Islet precursor cell (in vitro differentiated cells): ENCODE measurements at regions not wholly inside any gene's neighbourhood (a gene's known extent, or its start where the extent isn't known, plus 50 kb on each side); places are given as distances from the start of the nearest gene placed in this dataset.
A peak's percentile ranks its signal among the peaks of the same experiment; 100 is the strongest.
"Not testable (repeated sequence)": the region's sequence is repeated elsewhere in the genome, so short reads cannot be mapped to it uniquely, and the experiment has no call there.

Experiments used
- DNase-seq: peaks from one replicate; pipeline ENCODE4 v3.0.0-alpha.2; 2018

- DNase-seq, result not testable (repeated sequence)
Observed at GRCh38 chr2:181737302-181737701, 57.0 kb upstream of the NEUROD1 start.

DNA sequence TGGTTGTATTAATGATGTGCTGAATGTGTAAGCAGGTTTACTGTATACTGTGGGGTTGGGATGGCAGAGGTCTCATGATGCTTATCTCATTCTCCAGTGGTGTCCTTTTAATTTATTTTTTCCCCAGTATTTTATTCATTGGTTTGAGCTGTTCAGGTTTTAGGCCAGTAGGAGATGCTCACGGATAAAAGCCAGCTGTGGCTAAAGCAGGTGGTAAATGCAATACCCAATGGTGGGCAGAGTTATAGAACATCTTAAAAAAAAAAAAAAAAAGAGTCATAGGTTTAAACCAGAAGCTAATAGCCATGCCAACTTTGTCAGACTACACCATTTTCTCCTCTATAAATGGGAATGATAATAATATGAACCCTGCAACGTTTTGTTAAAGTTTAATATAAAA lies 57.8 kb upstream of the NEUROD1 start:
- DNase-seq, result no peak

- no peak for DNase-seq
Observed at GRCh38 chr2:181738563-181738962, 58.2 kb upstream of the NEUROD1 start.

DNA sequence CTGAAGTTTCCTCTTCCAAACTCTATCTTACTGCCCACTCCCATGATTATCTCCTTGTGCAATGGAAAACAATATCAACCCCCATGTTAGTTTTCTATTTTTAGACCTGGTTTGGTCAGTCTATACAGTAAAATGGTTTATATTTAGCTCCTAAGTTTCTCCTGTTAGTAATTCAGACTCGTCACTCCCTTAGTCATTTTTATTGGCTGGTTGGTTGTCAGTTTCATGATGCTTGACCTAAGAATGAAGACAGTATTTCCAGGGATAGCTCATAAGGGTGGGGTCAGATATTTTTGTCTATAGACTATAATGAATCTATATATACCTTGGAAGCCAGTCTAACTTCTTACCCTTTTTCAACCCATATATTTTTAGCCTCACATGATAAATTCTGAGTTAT lies 61.4 kb upstream of the NEUROD1 start:
- no peak for DNase-seq

DNA sequence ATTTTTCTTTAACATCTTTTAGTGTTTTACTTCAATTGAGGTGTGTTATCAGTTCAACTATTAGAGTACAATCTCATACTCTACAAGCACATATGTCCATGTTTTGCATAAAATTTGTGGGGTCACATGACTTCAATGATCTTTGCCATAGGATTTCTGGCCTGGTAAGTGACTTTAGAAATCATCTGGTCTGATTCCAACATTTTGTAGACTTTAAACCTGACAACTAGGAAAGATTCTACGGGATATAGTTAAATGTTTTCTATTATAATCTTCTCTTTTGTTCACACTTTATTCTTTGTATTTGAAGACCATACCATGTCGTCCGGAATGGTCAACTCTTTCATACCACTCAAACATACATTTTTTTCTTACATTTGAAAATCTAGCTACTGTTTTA lies 62.0 kb upstream of the NEUROD1 start:
- DNase-seq, result no peak

DNA sequence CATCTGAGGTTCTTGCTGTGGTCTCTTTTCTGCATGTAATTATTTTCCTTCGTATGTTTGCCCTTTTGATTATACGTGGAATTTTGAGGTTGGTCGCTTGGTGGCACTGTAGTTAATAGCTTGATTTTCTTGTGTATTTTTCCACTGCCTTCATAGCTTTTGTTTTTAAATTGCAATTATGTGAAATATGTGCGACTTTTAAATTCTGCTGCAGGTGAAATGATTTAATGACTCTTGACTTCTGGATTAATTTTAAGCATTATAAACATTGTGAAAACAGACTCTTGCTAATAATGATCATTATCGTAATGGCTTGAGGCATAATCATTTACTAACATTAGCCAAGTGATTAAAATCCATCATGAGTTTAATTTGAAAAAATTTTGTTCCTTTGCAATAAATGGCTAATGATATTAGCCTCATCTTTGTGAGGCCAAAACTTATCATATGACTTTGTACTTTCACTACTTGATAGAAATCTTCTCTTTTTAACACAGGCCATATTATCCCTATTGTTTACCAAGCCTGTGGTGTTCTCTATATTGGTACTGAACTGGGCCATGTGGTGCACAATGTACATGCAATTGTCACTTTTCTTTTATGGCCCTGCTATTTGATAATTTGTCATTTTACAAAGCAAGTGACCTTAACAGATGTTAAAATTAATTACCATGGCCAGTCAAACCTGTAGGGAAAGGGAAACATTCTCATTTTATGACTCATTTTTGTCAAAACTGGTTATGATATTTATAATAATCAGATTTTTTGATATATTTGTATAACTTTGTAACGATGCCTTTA lies 62.8 kb upstream of the NEUROD1 start:
- no peak for DNase-seq

- DNase-seq, result no peak
Observed at GRCh38 chr2:181743723-181744031, 63.4 kb upstream of the NEUROD1 start.

GRCh38 chr2:181745796-181746540 lies 65.7 kb upstream of the NEUROD1 start:
- no peak for DNase-seq

GRCh38 chr2:181746844-181747243 lies 66.5 kb upstream of the NEUROD1 start:
- no peak for DNase-seq

DNA sequence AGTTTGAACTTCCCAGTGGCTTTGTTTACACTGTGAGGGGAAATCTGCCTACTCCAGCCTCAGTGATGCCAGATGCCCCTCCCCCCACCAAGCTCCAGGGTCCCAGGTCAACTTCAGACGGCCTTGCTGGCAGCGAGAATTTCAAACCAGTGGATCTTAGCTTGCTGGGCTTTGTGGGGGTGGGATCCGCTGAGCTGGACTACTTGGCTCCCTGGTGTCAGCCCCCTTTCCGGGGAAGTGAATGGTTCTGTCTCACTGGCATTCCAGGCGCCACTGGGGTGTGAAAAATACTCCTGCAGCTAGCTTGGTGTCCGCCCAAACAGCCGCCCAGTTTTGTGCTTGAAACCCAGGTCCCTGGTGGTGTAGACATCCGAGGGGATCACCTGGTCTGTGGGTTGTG lies 70.0 kb upstream of the NEUROD1 start:
- DNase-seq, result peak; percentile 52

- no peak for DNase-seq
Observed at GRCh38 chr2:181751266-181752030, 71.1 kb upstream of the NEUROD1 start.

DNA sequence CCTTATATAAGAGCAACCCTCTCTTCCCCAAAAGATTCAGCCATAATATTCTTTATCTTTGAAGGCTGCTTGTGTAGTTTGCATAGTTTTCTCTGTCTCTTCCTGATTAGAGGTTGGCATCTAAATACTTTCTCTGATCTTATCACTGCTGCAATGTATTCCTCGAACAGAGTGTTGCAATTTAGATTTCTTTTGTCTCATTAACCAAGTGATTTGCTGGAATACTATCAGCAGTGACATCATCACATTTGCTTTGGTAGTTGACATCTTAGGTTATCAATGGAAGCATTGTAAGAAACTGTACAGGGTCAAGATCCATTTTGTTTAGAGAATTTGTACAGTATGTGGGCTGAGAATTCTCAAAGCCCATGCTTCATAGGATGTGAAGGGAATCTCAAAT lies 72.0 kb upstream of the NEUROD1 start:
- no peak for DNase-seq

DNA sequence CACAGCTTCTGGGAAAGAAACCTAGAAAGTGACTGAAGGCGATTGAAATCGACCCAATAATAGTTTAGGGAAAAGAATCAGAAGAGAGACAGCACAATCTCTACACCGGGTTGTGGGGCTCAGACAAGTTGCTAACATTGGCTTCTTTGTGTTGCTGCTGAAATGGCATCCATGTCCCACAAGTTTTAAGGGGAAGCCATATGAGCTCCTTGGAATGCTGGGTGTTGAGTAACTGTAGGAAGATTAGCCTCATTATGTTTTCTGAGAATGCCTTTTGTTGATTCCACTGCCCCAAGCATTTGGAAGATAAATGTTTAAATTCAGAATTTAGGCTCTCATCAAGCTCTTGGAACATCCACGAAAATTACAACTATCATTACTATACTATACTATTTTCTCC lies 73.4 kb upstream of the NEUROD1 start:
- DNase-seq, result no peak

GRCh38 chr2:181754105-181754504 lies 73.8 kb upstream of the NEUROD1 start:
- no peak for DNase-seq

- DNase-seq, result no peak
Observed at GRCh38 chr2:181755181-181755580, 74.9 kb upstream of the NEUROD1 start.

GRCh38 chr2:181760521-181760920 lies 80.2 kb upstream of the NEUROD1 start:
- DNase-seq, result no peak

DNA sequence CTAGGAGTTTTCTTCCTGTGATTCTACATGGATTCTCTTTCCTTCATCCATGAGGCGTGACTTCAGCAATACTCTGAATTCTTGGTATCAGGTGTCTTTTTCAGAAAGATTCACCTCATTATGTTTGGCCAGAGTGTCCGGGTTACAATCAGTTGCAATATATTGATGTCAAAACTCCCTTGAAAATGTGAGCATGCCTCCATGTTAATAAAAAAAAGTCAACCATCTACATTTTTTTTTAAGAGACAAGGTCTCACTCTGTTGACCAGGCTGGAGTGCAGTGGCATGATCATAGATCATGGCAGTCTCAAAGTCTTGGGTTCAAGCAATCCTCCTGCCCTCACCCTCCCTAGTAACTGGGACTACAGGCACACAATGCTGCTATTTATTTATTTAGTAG lies 80.9 kb upstream of the NEUROD1 start:
- no peak for DNase-seq

DNA sequence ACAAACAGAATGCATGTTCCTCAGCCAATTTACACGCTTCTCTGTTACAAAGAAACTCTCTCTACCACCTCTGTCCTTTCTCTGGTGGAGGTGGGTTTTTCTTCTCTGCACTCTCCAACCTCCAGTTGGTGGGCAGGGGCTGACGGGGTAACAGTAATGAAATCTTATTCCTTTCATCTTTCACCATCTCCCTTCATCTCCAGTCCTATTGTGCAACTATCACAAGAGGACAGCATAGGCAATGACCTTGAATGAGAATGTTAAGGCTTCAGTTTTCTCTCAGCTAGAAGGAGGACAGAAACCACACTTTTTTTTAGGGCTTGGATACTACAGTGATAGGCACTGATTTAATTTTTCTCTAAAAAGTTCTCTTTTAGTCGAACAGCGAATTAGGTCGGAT lies 81.7 kb upstream of the NEUROD1 start:
- no peak for DNase-seq

GRCh38 chr2:181762848-181763247 lies 82.5 kb upstream of the NEUROD1 start:
- DNase-seq, result no peak

DNA sequence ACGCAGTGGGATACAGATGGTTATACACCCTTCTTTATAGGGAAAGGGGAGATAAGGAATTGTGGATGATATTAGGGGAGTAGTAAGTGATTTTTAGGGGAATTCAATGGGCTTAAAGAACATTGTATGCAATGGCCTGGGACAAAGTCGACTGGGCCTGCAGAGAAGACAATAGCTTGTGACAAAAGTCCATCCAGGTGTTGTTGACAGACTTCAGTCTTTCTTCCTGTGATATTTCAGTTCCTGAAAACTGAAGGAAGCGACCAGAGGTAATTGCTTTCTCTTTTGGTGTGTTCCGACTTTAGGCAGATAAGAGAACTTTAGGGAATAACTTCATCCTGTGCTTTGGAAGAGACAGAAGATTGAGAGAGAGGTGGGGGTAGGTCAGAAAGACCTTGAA lies 83.1 kb upstream of the NEUROD1 start:
- DNase-seq, result no peak

- DNase-seq, result peak; percentile 60
Observed at GRCh38 chr2:181764095-181764963, 84.0 kb upstream of the NEUROD1 start.

DNA sequence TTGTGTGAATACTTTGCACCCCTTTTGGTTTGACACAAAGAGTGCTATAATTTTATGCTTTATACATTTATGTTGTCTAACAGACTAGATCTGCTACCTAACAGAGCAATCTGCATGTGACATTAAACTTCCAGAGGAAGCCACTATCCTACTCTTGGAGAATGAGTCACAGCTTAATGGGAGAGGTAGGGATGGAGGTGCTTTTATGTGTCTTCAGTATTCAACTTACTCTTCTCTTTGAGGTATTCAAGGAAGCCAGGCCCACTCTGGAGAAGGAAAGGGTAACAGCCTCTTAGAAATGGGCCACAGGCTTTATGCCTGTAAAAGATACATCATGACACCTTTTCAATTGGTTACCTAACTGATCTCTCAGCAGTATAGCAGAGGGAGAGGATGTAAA lies 85.8 kb upstream of the NEUROD1 start:
- peak; percentile 72 for DNase-seq

GRCh38 chr2:181770150-181770549 lies 89.8 kb upstream of the NEUROD1 start:
- no peak for DNase-seq
